A673 (cell line): ENCODE measurements at regions not wholly inside any gene's neighbourhood (a gene's known extent, or its start where the extent isn't known, plus 50 kb on each side); places are given as distances from the start of the nearest gene placed in this dataset.
A peak's percentile ranks its signal among the peaks of the same experiment; 100 is the strongest.

ENCODE experiments used
- BruUV-seq: library from RNA; stranded (reverse); fragments of 400-500 nt; replicated peaks from 2 replicates; lab custom pipeline; 2021; lab: Mats Ljungman, UMichigan
- CTCF ChIA-PET: fragments of 300-600 bp; sonication (Branson Sonifier 250); formaldehyde crosslinking; loops from one replicate; lab custom pipeline; 2022; ENCODE audit warnings: antibody characterized with exemption; lab: Charles Lee
- POLR2A ChIA-PET: fragments of 300-600 bp; sonication (Branson Sonifier 250); formaldehyde crosslinking; loops from one replicate; lab custom pipeline; 2022; ENCODE audit warnings: antibody characterized with exemption; ENCODE audit not compliant: low non-redundant PET; lab: Charles Lee
- DNase-seq: peaks from one replicate; pipeline ENCODE4 v3.0.0-alpha.2; 2015; ENCODE audit warnings: low spot score
- H3K27ac ChIP-seq: fragments of 200-600 bp; sonication (generic); 2 replicates; pipeline ENCODE4 v1.5.1; 2016; ENCODE audit warnings: mixed run types, low read depth, mild to moderate bottlenecking, mixed read lengths, antibody characterized with exemption, low read length; ENCODE audit not compliant: poor library complexity, severe bottlenecking
- H3K27me3 ChIP-seq: fragments of 200-600 bp; sonication (generic); replicated peaks from 2 replicates; pipeline ENCODE4 v1.6.1; 2017; ENCODE audit warnings: mixed run types, low read depth, mild to moderate bottlenecking, mixed read lengths, antibody characterized with exemption, low read length; ENCODE audit not compliant: insufficient read depth, poor library complexity
- H3K36me3 ChIP-seq: fragments of 200-600 bp; sonication (generic); 2 replicates; pipeline ENCODE4 v1.6.1; 2016; ENCODE audit warnings: mixed run types, mild to moderate bottlenecking, mixed read lengths, antibody characterized with exemption, low read length; ENCODE audit not compliant: insufficient read depth, poor library complexity, severe bottlenecking
- H3K4me1 ChIP-seq: fragments of 200-600 bp; sonication (generic); 2 replicates; pipeline ENCODE4 v1.6.1; 2017; ENCODE audit warnings: mixed run types, mild to moderate bottlenecking, mixed read lengths, antibody characterized with exemption, low read length; ENCODE audit not compliant: insufficient read depth, poor library complexity, severe bottlenecking
- H3K4me3 ChIP-seq: fragments of 200-600 bp; sonication (generic); 2 replicates; pipeline ENCODE4 v1.5.1; 2016; ENCODE audit warnings: low read depth, mixed run types, mild to moderate bottlenecking, mixed read lengths, low read length; ENCODE audit not compliant: poor library complexity, severe bottlenecking
- H3K9me3 ChIP-seq: fragments of 200-600 bp; sonication (generic); 2 replicates; pipeline ENCODE4 v1.6.1; 2016; ENCODE audit warnings: mixed run types, low read depth, mild to moderate bottlenecking, mixed read lengths, antibody characterized with exemption, low read length; ENCODE audit not compliant: poor library complexity, severe bottlenecking
- EZH2 ChIP-seq: fragments of 200-600 bp; sonication (generic); IDR thresholded peaks from 2 replicates; pipeline ENCODE4 v1.6.1; 2017; ENCODE audit warnings: borderline replicate concordance, low read depth, mild to moderate bottlenecking, mixed read lengths, antibody characterized with exemption, low read length; ENCODE audit not compliant: poor library complexity, severe bottlenecking
- intact Hi-C: fragments of 100-400 bp; cut with micrococcal nuclease; formaldehyde crosslinking; loops from one replicate; pipeline ENCODE4 v1.10.0; 2022; ENCODE audit not compliant: unreplicated experiment
- TF ChIP-seq, protein P1 (sequence below): fragments of 300-800, 200-600 bp; sonication (generic); conservative IDR thresholded peaks from 2 replicates; pipeline ENCODE4 v1.5.1; 2017; ENCODE audit warnings: low read depth, mild to moderate bottlenecking, antibody characterized with exemption, low read length, moderate library complexity, mixed read lengths

DNA sequence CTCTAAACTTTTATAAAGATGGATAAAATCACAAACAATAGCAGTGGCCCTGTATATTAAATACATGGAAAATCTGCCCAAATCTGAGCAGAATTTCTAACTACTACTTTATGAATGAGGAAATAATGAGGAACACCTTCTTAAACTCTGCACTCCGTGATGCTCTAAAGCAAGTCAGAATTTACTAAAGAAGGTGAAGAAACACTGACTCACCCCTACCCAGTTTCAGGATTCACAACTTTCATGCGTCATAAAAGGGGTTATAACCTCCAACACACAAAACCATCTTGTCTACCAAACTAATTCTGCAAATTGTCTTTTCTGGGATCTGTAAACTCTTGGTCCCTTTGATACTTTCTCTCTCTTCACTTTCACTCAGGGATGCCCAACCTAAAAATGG lies 561.1 kb upstream of the ACO1 start:
- ChIA-PET CTCF (no interaction called here), POLR2A (no interaction called here)
- H3K4me3 ChIP-seq: no peak overlapping the region
- H3K9me3 ChIP-seq: no peaks in the 10 kb centered on the region
- no TSS peak for BruUV-seq
- intact Hi-C loops: no loop called here
- no peaks in the 10 kb centered on the region for H3K36me3 ChIP-seq
- H3K27ac ChIP-seq: no peak overlapping the region
- DNase-seq: no peak
- TF ChIP-seq, protein P1, sequence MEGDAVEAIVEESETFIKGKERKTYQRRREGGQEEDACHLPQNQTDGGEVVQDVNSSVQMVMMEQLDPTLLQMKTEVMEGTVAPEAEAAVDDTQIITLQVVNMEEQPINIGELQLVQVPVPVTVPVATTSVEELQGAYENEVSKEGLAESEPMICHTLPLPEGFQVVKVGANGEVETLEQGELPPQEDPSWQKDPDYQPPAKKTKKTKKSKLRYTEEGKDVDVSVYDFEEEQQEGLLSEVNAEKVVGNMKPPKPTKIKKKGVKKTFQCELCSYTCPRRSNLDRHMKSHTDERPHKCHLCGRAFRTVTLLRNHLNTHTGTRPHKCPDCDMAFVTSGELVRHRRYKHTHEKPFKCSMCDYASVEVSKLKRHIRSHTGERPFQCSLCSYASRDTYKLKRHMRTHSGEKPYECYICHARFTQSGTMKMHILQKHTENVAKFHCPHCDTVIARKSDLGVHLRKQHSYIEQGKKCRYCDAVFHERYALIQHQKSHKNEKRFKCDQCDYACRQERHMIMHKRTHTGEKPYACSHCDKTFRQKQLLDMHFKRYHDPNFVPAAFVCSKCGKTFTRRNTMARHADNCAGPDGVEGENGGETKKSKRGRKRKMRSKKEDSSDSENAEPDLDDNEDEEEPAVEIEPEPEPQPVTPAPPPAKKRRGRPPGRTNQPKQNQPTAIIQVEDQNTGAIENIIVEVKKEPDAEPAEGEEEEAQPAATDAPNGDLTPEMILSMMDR: no peak
- TF ChIP-seq EZH2: no peak
- no peaks in the 10 kb centered on the region for H3K27me3 ChIP-seq
- no peaks in the 10 kb centered on the region for H3K4me1 ChIP-seq

DNA sequence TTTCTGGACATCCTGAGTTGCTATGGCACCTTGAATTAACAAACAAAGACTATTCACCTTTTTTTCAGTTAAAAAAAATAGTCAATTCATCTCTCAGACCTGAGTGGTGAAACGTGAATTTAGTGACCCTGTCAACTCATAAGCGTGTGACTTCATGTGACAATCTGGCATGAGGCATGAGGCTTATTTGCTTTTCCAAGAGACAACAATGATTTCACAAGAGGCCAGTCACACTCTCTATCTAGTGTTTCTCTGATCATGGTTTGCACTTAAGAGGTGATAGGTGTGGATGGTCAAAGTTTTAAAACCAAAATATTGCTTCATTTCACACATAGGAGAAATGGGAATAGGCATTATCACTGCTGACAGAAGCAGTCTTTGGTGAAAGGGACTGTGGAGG lies 559.6 kb upstream of the ACO1 start:
- BruUV-seq: no TSS peak
- CTCF ChIA-PET: no interaction called here
- no peak overlapping the region for H3K27ac ChIP-seq
- intact Hi-C loops: no loop called here
- POLR2A ChIA-PET: no interaction called here
- no peaks in the 10 kb centered on the region for H3K9me3 ChIP-seq
- H3K36me3 ChIP-seq: no peaks in the 10 kb centered on the region
- no peaks in the 10 kb centered on the region for H3K4me1 ChIP-seq
- H3K27me3 ChIP-seq: no peaks in the 10 kb centered on the region
- no peak for TF ChIP-seq EZH2
- TF ChIP-seq, protein P1: no peak
- H3K4me3 ChIP-seq: no peak overlapping the region
- no peak for DNase-seq

DNA sequence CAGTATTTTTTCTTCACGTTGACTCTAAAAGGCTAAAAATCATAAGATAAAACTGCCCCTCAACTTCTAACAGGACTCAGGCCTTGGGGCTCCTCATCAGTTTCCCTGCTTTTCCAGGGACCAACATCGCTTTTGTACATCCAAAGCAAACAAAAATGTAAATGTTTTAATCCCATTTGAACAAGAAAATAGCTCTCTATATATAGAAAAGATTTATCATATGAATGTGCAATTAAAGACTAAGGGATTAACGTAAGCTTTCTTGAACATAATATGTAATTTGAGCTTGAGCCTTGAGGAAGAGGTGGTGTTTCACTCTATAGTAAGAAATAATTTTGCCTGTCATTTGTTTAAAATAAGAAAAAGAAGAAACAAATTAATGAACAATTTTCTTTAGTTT lies 547.2 kb upstream of the ACO1 start:
- H3K9me3 ChIP-seq: no peaks in the 10 kb centered on the region
- TF ChIP-seq, protein P1: no peak
- TF ChIP-seq EZH2: no peak
- BruUV-seq: no TSS peak
- H3K4me1 ChIP-seq: no peaks in the 10 kb centered on the region
- intact Hi-C loops: no loop called here
- DNase-seq: peak; percentile 3
- H3K27me3 ChIP-seq: no peaks in the 10 kb centered on the region
- POLR2A ChIA-PET: no interaction called here
- CTCF ChIA-PET: no interaction called here
- no peaks in the 10 kb centered on the region for H3K36me3 ChIP-seq
- H3K27ac ChIP-seq: no peak overlapping the region
- no peak overlapping the region for H3K4me3 ChIP-seq
